Nephron progenitor cell (in vitro differentiated cells): ENCODE measurements at regions not wholly inside any gene's neighbourhood (a gene's known extent, or its start where the extent isn't known, plus 50 kb on each side); places are given as distances from the start of the nearest gene placed in this dataset.

ENCODE experiments used
- DNase-seq: peaks from one replicate; pipeline ENCODE4 v3.0.0; 2021
- H3K27ac Mint-ChIP-seq: 2 replicates; pipeline ENCODE4 v1.8.0; 2021; ENCODE audit warnings: mild to moderate bottlenecking, moderate library complexity, mixed read lengths
- H3K27me3 Mint-ChIP-seq: 2 replicates; pipeline ENCODE4 v1.8.0; 2021; ENCODE audit warnings: mild to moderate bottlenecking, low read depth, mixed read lengths; ENCODE audit not compliant: poor library complexity
- H3K36me3 Mint-ChIP-seq: 2 replicates; pipeline ENCODE4 v1.8.0; 2021; ENCODE audit warnings: low read depth, mixed read lengths
- H3K4me1 Mint-ChIP-seq: 2 replicates; pipeline ENCODE4 v1.8.0; 2021; ENCODE audit warnings: mixed read lengths
- H3K4me3 Mint-ChIP-seq: 2 replicates; pipeline ENCODE4 v1.8.0; 2021; ENCODE audit warnings: mild to moderate bottlenecking, moderate library complexity, mixed read lengths
- H3K9me3 Mint-ChIP-seq: 2 replicates; pipeline ENCODE4 v1.8.0; 2021; ENCODE audit warnings: mild to moderate bottlenecking, moderate library complexity, mixed read lengths
- CTCF ChIP-seq: fragments of 200-600 bp; sonication (generic); IDR thresholded peaks from 2 replicates; pipeline ENCODE4 v1.5.0; 2021; ENCODE audit warnings: antibody characterized with exemption

- TF ChIP-seq CTCF: no peak
- Mint-ChIP-seq H3K4me3 (no peak overlapping the region), H3K9me3 (no peaks in the 10 kb centered on the region), H3K36me3 (no peaks in the 10 kb centered on the region), H3K4me1 (no peaks in the 10 kb centered on the region), H3K27me3 (peaks cover 5% of the 10 kb centered on the region), H3K27ac (no peak overlapping the region)
- no peak for DNase-seq
Observed at GRCh38 chr22:34849965-34850364, 216.0 kb upstream of the ISX start.

GRCh38 chr22:34851918-34852662 is 213.9 kb upstream of the ISX start:
- peaks cover 8% of the 10 kb centered on the region for H3K4me1 Mint-ChIP-seq
- H3K4me3 Mint-ChIP-seq: no peak overlapping the region
- no peaks in the 10 kb centered on the region for H3K9me3 Mint-ChIP-seq
- TF ChIP-seq CTCF: no peak
- H3K36me3 Mint-ChIP-seq: no peaks in the 10 kb centered on the region
- H3K27me3 Mint-ChIP-seq: peaks cover 5% of the 10 kb centered on the region
- no peak for DNase-seq
- H3K27ac Mint-ChIP-seq: no peak overlapping the region

GRCh38 chr22:34855471-34855870 is 210.5 kb upstream of the ISX start:
- DNase-seq: no peak
- Mint-ChIP-seq H3K27ac (no peak overlapping the region), H3K4me3 (no peak overlapping the region), H3K36me3 (no peaks in the 10 kb centered on the region), H3K9me3 (peaks cover 5% of the 10 kb centered on the region), H3K27me3 (no peaks in the 10 kb centered on the region), H3K4me1 (peaks cover 23% of the 10 kb centered on the region)
- TF ChIP-seq CTCF: no peak

DNA sequence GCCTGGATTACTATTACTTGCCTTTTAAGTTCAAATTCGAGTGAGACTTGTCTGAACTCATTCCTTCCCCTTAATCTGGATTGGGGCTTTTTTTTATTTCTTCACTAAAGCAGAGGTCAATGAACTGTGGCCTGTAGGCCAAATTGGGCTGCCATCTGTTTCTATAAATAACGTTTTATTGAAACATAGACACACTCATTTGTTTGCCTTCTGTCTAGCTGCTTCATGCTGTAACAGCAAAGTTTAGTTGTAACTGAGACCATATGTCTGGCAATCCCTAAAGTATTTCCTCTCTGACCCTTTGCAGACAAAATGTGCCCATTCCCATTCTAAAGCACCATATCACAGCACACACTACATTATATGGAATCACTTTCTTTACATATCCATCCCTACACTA is 207.9 kb upstream of the ISX start:
- H3K4me1 Mint-ChIP-seq: peaks cover 23% of the 10 kb centered on the region

GRCh38 chr22:34861787-34862186 is 204.2 kb upstream of the ISX start:
- H3K27ac Mint-ChIP-seq: no peak overlapping the region
- H3K36me3 Mint-ChIP-seq: no peaks in the 10 kb centered on the region
- no peak for TF ChIP-seq CTCF
- H3K27me3 Mint-ChIP-seq: peaks cover 9% of the 10 kb centered on the region
- peaks cover 5% of the 10 kb centered on the region for H3K9me3 Mint-ChIP-seq
- no peak overlapping the region for H3K4me3 Mint-ChIP-seq
- no peak for DNase-seq
- H3K4me1 Mint-ChIP-seq: peaks cover 24% of the 10 kb centered on the region

More for the DNA sequence above, 207.9 kb upstream of the ISX start:
- no peak for TF ChIP-seq CTCF
- no peaks in the 10 kb centered on the region for H3K36me3 Mint-ChIP-seq
- H3K27me3 Mint-ChIP-seq: peaks cover 9% of the 10 kb centered on the region
- H3K9me3 Mint-ChIP-seq: peaks cover 5% of the 10 kb centered on the region
- peak overlapping the region; percentile 13 for H3K27ac Mint-ChIP-seq
- DNase-seq: no peak
- no peak overlapping the region for H3K4me3 Mint-ChIP-seq

DNA sequence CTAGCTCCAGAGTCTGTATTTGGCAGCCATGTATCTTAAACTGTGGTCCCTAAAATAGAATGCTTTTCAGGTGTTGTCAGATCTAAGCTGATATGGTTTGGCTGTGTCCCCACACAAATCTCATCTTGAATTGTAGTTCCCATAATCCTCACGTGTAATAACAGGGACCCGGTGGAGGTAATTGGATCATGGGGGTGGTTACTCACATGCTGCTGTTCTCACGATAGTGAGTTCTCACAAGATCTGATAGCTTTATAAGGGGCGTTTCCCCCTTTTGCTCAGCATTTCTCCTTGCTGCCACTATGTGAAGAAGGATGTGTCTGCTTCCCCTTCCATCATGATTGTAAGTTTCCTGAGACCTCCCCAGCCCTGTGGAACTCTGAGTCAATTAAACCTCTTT is 199.9 kb upstream of the ISX start:
- Mint-ChIP-seq H3K4me3 (no peak overlapping the region), H3K27me3 (peaks cover 12% of the 10 kb centered on the region), H3K4me1 (peaks cover 12% of the 10 kb centered on the region), H3K9me3 (no peaks in the 10 kb centered on the region), H3K27ac (no peak overlapping the region), H3K36me3 (no peaks in the 10 kb centered on the region)
- no peak for DNase-seq
- no peak for TF ChIP-seq CTCF
